ENCODE measurements at regions not wholly inside any gene's neighbourhood (a gene's known extent, or its start where the extent isn't known, plus 50 kb on each side); places are given as distances from the start of the nearest gene placed in this dataset.

DNA sequence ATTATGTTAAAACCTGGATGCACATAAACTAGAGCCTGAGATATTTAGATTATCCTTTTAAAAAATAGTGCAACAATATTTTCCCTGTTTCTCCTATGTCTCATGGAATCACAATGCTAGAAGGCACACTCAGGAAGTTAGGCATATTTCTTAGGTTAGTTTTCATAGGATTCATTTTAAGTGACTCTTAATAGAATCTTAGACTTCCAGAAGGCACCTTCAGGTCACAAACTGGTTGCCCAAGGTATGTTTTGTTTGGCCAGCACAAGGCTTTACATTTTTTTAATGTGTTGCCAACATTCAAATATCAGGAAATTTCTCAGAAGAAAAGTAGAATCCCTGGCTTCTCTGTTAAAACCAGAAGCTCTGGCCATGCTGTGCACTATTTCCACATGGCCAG, 129.3 kb downstream of the LNPK start:
- DNase-seq (ENCODE audit: low spot score): no peak
- TF ChIP-seq, protein P1, sequence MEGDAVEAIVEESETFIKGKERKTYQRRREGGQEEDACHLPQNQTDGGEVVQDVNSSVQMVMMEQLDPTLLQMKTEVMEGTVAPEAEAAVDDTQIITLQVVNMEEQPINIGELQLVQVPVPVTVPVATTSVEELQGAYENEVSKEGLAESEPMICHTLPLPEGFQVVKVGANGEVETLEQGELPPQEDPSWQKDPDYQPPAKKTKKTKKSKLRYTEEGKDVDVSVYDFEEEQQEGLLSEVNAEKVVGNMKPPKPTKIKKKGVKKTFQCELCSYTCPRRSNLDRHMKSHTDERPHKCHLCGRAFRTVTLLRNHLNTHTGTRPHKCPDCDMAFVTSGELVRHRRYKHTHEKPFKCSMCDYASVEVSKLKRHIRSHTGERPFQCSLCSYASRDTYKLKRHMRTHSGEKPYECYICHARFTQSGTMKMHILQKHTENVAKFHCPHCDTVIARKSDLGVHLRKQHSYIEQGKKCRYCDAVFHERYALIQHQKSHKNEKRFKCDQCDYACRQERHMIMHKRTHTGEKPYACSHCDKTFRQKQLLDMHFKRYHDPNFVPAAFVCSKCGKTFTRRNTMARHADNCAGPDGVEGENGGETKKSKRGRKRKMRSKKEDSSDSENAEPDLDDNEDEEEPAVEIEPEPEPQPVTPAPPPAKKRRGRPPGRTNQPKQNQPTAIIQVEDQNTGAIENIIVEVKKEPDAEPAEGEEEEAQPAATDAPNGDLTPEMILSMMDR (IDR thresholded peaks at IDR 0.05; ENCODE audit: extremely low read depth, missing control alignments): no peak

DNA sequence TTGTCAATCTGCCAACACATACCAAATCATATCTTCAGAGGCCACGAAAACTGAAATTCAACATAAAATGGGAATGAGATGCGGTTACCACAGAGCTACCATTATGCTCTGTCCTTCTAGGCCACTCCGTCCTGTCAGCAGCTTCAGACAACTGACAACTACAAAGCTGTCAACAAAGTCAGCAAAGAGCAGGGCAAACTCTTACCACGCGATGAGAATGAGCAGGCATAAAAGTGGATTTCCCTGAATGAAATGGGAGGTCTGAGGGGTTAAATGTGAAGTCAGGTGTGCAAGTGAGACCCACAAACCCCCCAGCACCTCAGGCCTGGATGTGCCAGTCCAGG, 130.1 kb downstream of the LNPK start:
- TF ChIP-seq, protein P1 (IDR thresholded peaks at IDR 0.05; ENCODE audit: extremely low read depth, missing control alignments): no peak
- DNase-seq (ENCODE audit: low spot score): no peak

DNA sequence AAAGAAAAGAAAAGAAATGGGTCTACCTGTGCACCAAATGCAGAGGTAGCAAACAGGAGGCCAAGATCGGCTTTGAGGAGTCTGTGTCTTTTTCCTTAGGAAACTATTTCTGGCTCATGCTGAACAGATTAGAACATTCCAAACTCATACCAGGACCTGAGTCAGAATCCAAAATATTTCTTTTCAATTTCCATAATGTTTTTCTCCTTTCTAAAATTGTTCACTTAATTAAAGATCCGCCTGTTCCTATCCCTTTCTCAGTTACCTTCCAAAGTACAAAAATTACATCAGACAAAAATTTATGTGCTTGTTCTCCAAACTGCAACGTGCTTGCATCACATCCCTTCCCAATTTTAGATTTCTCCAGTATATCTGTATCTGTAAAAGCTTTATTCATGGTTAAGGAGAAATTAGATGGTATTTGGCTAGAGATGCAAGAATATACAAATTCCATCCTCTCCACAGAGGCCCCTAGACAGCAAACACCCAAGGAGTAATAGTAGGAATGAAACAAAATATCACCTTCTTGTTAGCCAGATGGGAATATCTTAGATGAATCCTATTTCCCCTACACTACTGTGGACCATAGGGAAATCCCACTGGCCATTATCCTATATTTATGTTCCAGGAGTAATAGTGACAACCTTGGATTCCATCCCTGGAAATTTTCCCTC, 130.6 kb downstream of the LNPK start:
- no peak for DNase-seq (ENCODE audit: low spot score)
- TF ChIP-seq, protein P1 (IDR thresholded peaks at IDR 0.05; ENCODE audit: extremely low read depth, missing control alignments): no peak

DNA sequence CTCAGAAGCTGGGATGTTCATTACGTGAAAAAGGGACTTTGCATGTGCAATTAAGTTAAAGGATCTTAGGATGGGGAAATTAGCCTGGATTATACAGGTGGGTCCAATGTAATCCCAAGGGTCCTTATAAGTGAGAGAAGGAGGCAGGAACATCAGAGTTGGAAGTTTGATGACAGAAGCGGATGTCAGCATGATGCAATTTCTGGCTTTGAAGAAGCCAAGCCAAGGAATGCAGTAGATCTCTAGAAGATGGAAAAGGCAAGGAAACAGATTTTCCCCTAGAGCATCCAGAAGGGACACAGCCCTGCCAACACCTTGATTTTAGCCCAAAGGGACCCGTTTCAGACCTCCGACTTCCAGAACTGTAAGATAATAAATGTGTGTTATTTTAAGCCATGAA, 136.4 kb downstream of the LNPK start:
- no peak for DNase-seq (ENCODE audit: low spot score)
- TF ChIP-seq, protein P1 (IDR thresholded peaks at IDR 0.05; ENCODE audit: extremely low read depth, missing control alignments): no peak

DNA sequence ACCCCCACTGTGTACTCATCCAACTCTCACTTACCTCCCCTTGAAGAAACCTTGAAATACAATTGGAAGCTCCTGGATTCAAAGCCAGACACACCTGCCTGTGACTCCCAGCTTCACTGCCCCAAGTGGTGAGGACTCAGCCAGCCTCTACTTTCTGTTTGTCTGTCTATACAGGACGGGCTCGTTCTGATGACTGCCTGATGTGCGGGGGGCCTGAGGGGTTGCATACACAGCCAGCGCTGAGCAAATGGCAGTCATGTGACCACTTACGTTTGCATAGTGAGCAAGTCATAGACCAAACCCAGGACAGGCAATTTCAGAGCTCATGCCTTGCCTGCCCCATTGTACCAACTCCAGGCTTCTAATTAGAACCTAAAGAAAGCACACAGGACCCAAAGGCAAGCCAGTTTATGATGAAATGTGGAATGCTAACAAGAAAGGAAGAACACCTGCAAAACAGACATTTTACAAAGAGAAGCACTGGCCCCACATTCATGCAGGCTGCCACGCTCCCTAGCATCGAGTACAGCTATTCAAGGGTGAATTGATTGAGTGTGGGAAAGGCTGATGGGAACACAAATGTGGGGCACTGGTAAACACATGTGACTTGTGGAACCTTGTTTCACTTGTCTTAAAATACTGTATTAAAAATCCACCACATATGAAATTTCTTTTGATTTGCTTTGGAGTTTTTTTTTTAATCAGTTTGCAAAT, 137.8 kb downstream of the LNPK start:
- TF ChIP-seq, protein P1 (IDR thresholded peaks at IDR 0.05; ENCODE audit: extremely low read depth, missing control alignments): no peak
- no peak for DNase-seq (ENCODE audit: low spot score)

DNA sequence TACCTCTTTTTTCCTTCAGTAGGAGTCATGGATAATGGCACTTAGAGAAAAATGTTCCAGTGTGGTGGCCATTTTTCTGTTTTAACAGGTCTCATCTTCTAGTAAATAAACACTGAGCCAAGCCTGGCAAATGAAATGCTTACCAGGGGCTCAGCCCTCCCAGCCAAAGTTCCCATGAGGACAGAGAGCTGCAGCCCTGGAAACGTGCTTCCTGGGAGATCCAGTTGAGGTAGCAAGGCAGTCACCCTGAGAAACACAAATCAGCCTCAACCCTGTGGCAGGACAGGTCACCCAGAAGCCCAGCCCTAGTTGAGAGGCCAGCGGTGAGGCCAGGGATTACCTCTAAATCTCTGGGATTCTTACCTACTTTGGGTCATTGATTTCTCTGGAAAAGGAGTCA, 140.1 kb downstream of the LNPK start:
- TF ChIP-seq, protein P1 (IDR thresholded peaks at IDR 0.05; ENCODE audit: extremely low read depth, missing control alignments): no peak
- DNase-seq (ENCODE audit: low spot score): no peak

DNA sequence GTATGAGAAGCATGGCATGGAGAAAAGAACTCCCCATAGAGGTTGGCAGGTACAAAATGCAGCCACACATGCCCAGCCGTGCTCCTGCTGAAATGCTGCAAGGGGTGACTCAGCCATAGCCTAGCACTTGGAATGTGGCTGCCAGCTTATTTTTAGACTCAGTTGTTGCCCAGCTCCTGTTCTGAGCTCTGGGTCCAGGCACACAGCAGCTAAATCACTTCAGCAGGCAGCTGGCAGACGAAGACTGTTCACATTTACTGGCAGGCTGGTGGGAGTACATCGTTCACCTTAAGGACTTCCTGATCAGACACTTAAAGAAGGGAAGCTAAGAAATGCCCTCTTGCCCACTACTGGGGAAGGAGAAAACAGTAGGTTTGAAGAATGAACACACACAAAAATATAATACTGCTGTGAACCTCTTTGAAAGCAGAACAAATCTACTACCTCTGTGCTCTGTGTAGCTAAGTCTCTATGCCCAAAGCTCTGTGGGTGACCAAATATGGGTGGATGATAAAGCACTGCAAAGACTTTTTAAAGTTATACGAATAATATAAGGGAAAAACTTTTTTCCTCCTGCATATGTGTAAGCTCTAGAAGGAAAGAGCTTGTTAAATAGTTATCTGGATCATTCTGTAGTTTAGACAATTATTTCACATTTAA, 146.1 kb downstream of the LNPK start:
- no peak for DNase-seq (ENCODE audit: low spot score)
- TF ChIP-seq, protein P1 (IDR thresholded peaks at IDR 0.05; ENCODE audit: extremely low read depth, missing control alignments): no peak

Measured in GM20000 (cell line).